A673 (cell line): ENCODE measurements at regions not wholly inside any gene's neighbourhood (a gene's known extent, or its start where the extent isn't known, plus 50 kb on each side); places are given as distances from the start of the nearest gene placed in this dataset.

Source experiments
- EZH2 ChIP-seq: fragments of 200-600 bp; sonication (generic); IDR thresholded peaks from 2 replicates; pipeline ENCODE4 v1.6.1; 2017; ENCODE audit warnings: borderline replicate concordance, low read depth, mild to moderate bottlenecking, mixed read lengths, antibody characterized with exemption, low read length; ENCODE audit not compliant: poor library complexity, severe bottlenecking
- TF ChIP-seq, protein P1 (sequence below): fragments of 300-800, 200-600 bp; sonication (generic); conservative IDR thresholded peaks from 2 replicates; pipeline ENCODE4 v1.5.1; 2017; ENCODE audit warnings: low read depth, mild to moderate bottlenecking, antibody characterized with exemption, low read length, moderate library complexity, mixed read lengths

DNA sequence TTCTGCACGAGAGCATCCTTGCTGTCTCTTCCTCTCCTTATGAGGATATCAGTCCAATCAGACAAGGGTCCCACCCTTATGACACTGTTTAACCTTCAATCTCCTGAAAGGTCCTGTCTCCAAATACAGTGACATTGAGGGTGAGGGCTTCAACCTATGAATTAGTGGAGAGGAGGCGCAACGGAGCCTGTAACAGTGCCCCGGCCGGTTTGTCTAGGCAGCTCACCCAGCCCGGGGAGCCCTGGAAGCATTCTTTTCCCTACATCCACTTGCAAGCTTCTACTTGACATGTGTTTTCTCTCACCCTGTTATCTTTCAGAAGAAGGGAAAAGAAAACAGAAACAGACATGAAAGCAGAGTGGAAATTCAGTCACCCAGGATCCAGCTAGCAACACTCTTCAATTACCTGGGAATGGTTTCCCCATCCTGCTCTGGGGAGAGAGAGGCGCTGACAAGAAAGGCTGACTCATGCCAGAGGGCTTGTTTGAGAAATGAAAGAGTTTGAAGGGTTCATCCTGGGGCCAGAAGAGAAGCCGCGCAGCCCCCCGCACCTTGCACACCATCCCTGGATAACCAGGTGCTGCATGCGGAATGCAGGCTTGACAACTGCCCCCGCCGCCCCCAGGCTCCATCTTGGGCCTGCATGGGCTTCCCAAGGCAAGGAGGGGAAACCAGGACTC, 394.9 kb downstream of the NPHP4 start:
- TF ChIP-seq, protein P1, sequence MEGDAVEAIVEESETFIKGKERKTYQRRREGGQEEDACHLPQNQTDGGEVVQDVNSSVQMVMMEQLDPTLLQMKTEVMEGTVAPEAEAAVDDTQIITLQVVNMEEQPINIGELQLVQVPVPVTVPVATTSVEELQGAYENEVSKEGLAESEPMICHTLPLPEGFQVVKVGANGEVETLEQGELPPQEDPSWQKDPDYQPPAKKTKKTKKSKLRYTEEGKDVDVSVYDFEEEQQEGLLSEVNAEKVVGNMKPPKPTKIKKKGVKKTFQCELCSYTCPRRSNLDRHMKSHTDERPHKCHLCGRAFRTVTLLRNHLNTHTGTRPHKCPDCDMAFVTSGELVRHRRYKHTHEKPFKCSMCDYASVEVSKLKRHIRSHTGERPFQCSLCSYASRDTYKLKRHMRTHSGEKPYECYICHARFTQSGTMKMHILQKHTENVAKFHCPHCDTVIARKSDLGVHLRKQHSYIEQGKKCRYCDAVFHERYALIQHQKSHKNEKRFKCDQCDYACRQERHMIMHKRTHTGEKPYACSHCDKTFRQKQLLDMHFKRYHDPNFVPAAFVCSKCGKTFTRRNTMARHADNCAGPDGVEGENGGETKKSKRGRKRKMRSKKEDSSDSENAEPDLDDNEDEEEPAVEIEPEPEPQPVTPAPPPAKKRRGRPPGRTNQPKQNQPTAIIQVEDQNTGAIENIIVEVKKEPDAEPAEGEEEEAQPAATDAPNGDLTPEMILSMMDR, result no peak
- TF ChIP-seq EZH2, result no peak
